HCT116 (cell line): ENCODE measurements at regions not wholly inside any gene's neighbourhood (a gene's known extent, or its start where the extent isn't known, plus 50 kb on each side); places are given as distances from the start of the nearest gene placed in this dataset.

ENCODE experiments used
- ATAC-seq: fragments of 200-7000 bp; cut with Tn5 transposase; 2 replicates; pipeline ENCODE4 v1.9.1; 2020; ENCODE audit warnings: mild to moderate bottlenecking, moderate library complexity
- BruUV-seq: library from RNA; stranded (reverse); fragments of 400-500 nt; replicated peaks from 2 replicates; lab custom pipeline; 2021; lab: Mats Ljungman, UMichigan
- CTCF ChIA-PET: fragments of 300-600 bp; sonication (Branson Sonifier 250); formaldehyde crosslinking; loops from one replicate; lab custom pipeline; 2021; ENCODE audit warnings: antibody characterized with exemption; lab: Charles Lee
- POLR2A ChIA-PET: fragments of 300-600, 350-600 bp; sonication (Branson Sonifier 250); formaldehyde crosslinking; loops from one replicate; lab custom pipeline; 2021; ENCODE audit warnings: antibody characterized with exemption; lab: Charles Lee
- RAD21 ChIA-PET, 2 experiments: fragments of 300-600 bp; sonication (Branson Sonifier 250); formaldehyde crosslinking; loops; one replicate each; lab custom pipeline; 2023; ENCODE audit warnings: low total read pairs in 2 of 2; ENCODE audit not compliant: uncharacterized antibody in 2 of 2, unreplicated experiment in 2 of 2, low non-redundant PET in 1 of 2; lab: Charles Lee
- DNase-seq: peaks from one replicate; pipeline ENCODE4 v3.0.0-alpha.2; 2010; ENCODE audit warnings: low read depth, low spot score
- H2AFZ ChIP-seq: fragments of 200-600 bp; shearing (Covaris generic), sonication (generic); 2 replicates; pipeline ENCODE4 v1.6.1; 2017; ENCODE audit warnings: low read depth, mixed run types, mixed read lengths, antibody characterized with exemption, low read length; ENCODE audit not compliant: poor library complexity, severe bottlenecking
- H3K27ac ChIP-seq: 2 replicates; pipeline ENCODE4 v1.5.1; 2012; ENCODE audit warnings: low read depth, low read length
- H3K27me3 ChIP-seq: fragments of 200-600 bp; sonication (generic); 2 replicates; pipeline ENCODE4 v1.6.1; 2016; ENCODE audit warnings: mixed run types, low read length, mixed read lengths; ENCODE audit not compliant: insufficient read depth
- H3K36me3 ChIP-seq, 2 experiments: fragments of 200-500 bp in 1 of 2; fragments of 200-600 bp in 1 of 2; sonication (Bioruptor generic) in 1 of 2; sonication (generic) in 1 of 2; 2 replicates each; pipeline versions ENCODE4 v1.5.1 to v1.6.1; 2014 to 2016; ENCODE audit warnings: low read length in 2 of 2, inconsistent platforms in 1 of 2, mixed read lengths in 1 of 2, mixed run types in 1 of 2; ENCODE audit not compliant: insufficient read depth in 2 of 2, control insufficient read depth in 1 of 2
- H3K4me1 ChIP-seq, 2 experiments: fragments of 200-600 bp in 1 of 2; sonication (generic) in 1 of 2; 2 replicates each; pipeline versions ENCODE4 v1.5.1 to v1.6.1; 2012 to 2017; ENCODE audit warnings: low read length in 2 of 2, inconsistent platforms in 1 of 2, mild to moderate bottlenecking in 1 of 2, mixed read lengths in 1 of 2, mixed run types in 1 of 2, moderate library complexity in 1 of 2; ENCODE audit not compliant: insufficient read depth in 2 of 2, control insufficient read depth in 1 of 2
- H3K4me2 ChIP-seq: fragments of 200-600 bp; sonication (generic); 2 replicates; pipeline ENCODE4 v1.6.1; 2017; ENCODE audit warnings: mixed run types, low read length, mixed read lengths
- H3K4me3 ChIP-seq, 2 experiments: fragments of 200-600 bp in 1 of 2; sonication (generic) in 1 of 2; replicated peaks in 1 of 2; 2 replicates each; pipeline ENCODE4 v1.5.1; 2011 to 2016; ENCODE audit warnings: low read length in 2 of 2, control low read depth in 1 of 2, low read depth in 1 of 2, mild to moderate bottlenecking in 1 of 2, mixed read lengths in 1 of 2, mixed run types in 1 of 2
- H3K79me2 ChIP-seq: fragments of 200-600 bp; sonication (generic); 2 replicates; pipeline ENCODE4 v1.6.1; 2017; ENCODE audit warnings: mild to moderate bottlenecking, mixed run types, low read length, moderate library complexity, mixed read lengths; ENCODE audit not compliant: insufficient read depth
- H3K9ac ChIP-seq: fragments of 200-600 bp; sonication (generic); 2 replicates; pipeline ENCODE4 v1.6.1; 2016; ENCODE audit warnings: low read length, mixed read lengths
- H3K9me2 ChIP-seq: fragments of 200-600 bp; sonication (generic), shearing (Covaris generic); 2 replicates; pipeline ENCODE4 v1.6.1; 2017; ENCODE audit warnings: mixed run types, mild to moderate bottlenecking, moderate library complexity; ENCODE audit not compliant: insufficient read depth
- H3K9me3 ChIP-seq, 2 experiments: fragments of 200-500 bp in 1 of 2; fragments of 200-600 bp in 1 of 2; sonication (Bioruptor generic) in 1 of 2; sonication (generic) in 1 of 2; 2 replicates each; pipeline ENCODE4 v1.6.1; 2014 to 2017; ENCODE audit warnings: low read length in 2 of 2, mixed read lengths in 2 of 2, inconsistent platforms in 1 of 2, low read depth in 1 of 2, mild to moderate bottlenecking in 1 of 2, mixed run types in 1 of 2, moderate library complexity in 1 of 2; ENCODE audit not compliant: control insufficient read depth in 1 of 2, insufficient read depth in 1 of 2
- H4K20me1 ChIP-seq: fragments of 200-600 bp; sonication (generic), shearing (Covaris generic); 2 replicates; pipeline ENCODE4 v1.6.1; 2017; ENCODE audit warnings: mixed run types, mild to moderate bottlenecking, moderate library complexity; ENCODE audit not compliant: insufficient read depth
- CBX3 ChIP-seq: IDR thresholded peaks from 2 replicates; pipeline ENCODE4 v1.6.1; 2012; ENCODE audit warnings: low read depth
- EZH2 ChIP-seq: fragments of 200-600 bp; sonication (generic); IDR thresholded peaks from 2 replicates; pipeline ENCODE4 v1.6.1; 2017; ENCODE audit warnings: antibody characterized with exemption, mixed run types
- EZH2phosphoT487 ChIP-seq: fragments of 200-600 bp; IDR thresholded peaks from 2 replicates; pipeline ENCODE4 v1.6.1; 2018; ENCODE audit warnings: antibody characterized with exemption, borderline replicate concordance
- JUND ChIP-seq: IDR thresholded peaks from 2 replicates; pipeline ENCODE4 v1.6.1; 2012
- POLR2A ChIP-seq: IDR thresholded peaks from 2 replicates; pipeline ENCODE4 v1.7.0; 2011; ENCODE audit warnings: borderline replicate concordance; ENCODE audit not compliant: insufficient read depth, insufficient read length; ENCODE audit errors: extremely low read depth
- SIN3A ChIP-seq: IDR thresholded peaks from 2 replicates; pipeline ENCODE4 v1.6.1; 2012; ENCODE audit warnings: low read depth
- SP1 ChIP-seq: IDR thresholded peaks from 2 replicates; pipeline ENCODE4 v1.6.1; 2012; ENCODE audit warnings: low read depth
- TCF7L2 ChIP-seq: IDR thresholded peaks from 2 replicates; pipeline ENCODE4 v1.7.0; 2011; ENCODE audit warnings: borderline replicate concordance, inconsistent platforms; ENCODE audit not compliant: insufficient read depth, insufficient read length; ENCODE audit errors: extremely low read depth
- ZFX ChIP-seq: fragments of 450-650 bp; IDR thresholded peaks from 2 replicates; pipeline ENCODE4 v1.6.1; 2017
- ZNF274 ChIP-seq: fragments of 200-500 bp; sonication (Bioruptor generic); IDR thresholded peaks from 2 replicates; pipeline ENCODE4 v1.6.1; 2014; ENCODE audit warnings: mild to moderate bottlenecking, low read depth, low read length, inconsistent platforms
- intact Hi-C: fragments of 100-400 bp; cut with micrococcal nuclease; formaldehyde crosslinking; loops from 2 replicates; pipeline ENCODE4 v1.10.0; 2022
- TF ChIP-seq, protein P1 (sequence below): IDR thresholded peaks from 2 replicates; pipeline ENCODE4 v1.6.1; 2012; ENCODE audit warnings: low read depth

DNA sequence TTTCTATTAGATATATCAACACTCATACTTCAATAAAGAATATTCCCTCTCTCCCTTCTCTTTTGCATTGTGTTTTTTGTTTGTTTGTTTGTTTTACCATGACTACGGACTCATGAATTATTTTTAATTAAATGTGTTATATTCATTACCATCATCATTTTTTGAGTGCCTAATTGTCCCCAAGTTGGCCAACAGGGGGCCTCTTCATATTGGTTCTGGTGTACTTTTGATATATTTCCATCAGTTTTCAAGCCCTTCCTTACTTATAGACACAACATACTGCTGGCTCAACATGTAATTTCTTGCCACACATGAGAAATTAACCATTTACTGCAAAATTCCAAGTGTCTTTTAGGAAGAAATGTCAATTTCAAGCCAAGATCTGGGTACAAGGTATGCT is 54.5 kb upstream of the GPC6 start:
- no peak for ATAC-seq
- H3K36me3 ChIP-seq, result no peaks in the 10 kb centered on the region
- H3K27ac ChIP-seq, result no peak overlapping the region
- no peaks in the 10 kb centered on the region for H4K20me1 ChIP-seq
- no peaks in the 10 kb centered on the region for H3K9me2 ChIP-seq
- DNase-seq, result no peak
- intact Hi-C loops, result no loop called here
- no peak overlapping the region for H3K4me2 ChIP-seq
- TF ChIP-seq EZH2 (no peak), CBX3 (no peak), JUND (no peak), ZNF274 (no peak), TCF7L2 (no peak), POLR2A (no peak), ZFX (no peak), EZH2phosphoT487 (no peak), SP1 (no peak), SIN3A (no peak)
- TF ChIP-seq, protein P1, sequence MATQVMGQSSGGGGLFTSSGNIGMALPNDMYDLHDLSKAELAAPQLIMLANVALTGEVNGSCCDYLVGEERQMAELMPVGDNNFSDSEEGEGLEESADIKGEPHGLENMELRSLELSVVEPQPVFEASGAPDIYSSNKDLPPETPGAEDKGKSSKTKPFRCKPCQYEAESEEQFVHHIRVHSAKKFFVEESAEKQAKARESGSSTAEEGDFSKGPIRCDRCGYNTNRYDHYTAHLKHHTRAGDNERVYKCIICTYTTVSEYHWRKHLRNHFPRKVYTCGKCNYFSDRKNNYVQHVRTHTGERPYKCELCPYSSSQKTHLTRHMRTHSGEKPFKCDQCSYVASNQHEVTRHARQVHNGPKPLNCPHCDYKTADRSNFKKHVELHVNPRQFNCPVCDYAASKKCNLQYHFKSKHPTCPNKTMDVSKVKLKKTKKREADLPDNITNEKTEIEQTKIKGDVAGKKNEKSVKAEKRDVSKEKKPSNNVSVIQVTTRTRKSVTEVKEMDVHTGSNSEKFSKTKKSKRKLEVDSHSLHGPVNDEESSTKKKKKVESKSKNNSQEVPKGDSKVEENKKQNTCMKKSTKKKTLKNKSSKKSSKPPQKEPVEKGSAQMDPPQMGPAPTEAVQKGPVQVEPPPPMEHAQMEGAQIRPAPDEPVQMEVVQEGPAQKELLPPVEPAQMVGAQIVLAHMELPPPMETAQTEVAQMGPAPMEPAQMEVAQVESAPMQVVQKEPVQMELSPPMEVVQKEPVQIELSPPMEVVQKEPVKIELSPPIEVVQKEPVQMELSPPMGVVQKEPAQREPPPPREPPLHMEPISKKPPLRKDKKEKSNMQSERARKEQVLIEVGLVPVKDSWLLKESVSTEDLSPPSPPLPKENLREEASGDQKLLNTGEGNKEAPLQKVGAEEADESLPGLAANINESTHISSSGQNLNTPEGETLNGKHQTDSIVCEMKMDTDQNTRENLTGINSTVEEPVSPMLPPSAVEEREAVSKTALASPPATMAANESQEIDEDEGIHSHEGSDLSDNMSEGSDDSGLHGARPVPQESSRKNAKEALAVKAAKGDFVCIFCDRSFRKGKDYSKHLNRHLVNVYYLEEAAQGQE, result no peak
- RAD21 ChIA-PET, result no interaction called here
- no peak overlapping the region for H2AFZ ChIP-seq
- no peaks in the 10 kb centered on the region for H3K27me3 ChIP-seq
- H3K4me3 ChIP-seq, result no peak overlapping the region
- H3K79me2 ChIP-seq, result no peaks in the 10 kb centered on the region
- no peak overlapping the region for H3K9ac ChIP-seq
- BruUV-seq, result no TSS peak
- H3K9me3 ChIP-seq, result peaks cover 13 to 17% of the 10 kb centered on the region in 2 experiments; a peak in 2 of 4 replicates
- CTCF ChIA-PET, result no interaction called here
- no peaks in the 10 kb centered on the region for H3K4me1 ChIP-seq
- POLR2A ChIA-PET, result no interaction called here
